ENCODE measurements at regions not wholly inside any gene's neighbourhood (a gene's known extent, or its start where the extent isn't known, plus 50 kb on each side); places are given as distances from the start of the nearest gene placed in this dataset.

GRCh38 chr4:34731070-34731469 is 1513.2 kb downstream of the ARAP2 start:
- Histone ChIP-seq H3K27ac (ENCODE audit: insufficient read length, low read depth, low read length) (no peak overlapping the region), H2BK15ac (ENCODE audit: low read depth, low read length) (no peak overlapping the region), H3K4ac (ENCODE audit: low read depth, low read length) (no peak overlapping the region), H4K8ac (replicated peaks; ENCODE audit: insufficient read length, low read depth, low read length) (no peak overlapping the region), H3K23me2 (ENCODE audit: insufficient read length, low read depth, low read length, poor library complexity, severe bottlenecking) (no peaks in the 10 kb centered on the region), H3K9me3 (ENCODE audit: control insufficient read depth, low read depth, low read length) (no peaks in the 10 kb centered on the region), H2BK5ac (ENCODE audit: insufficient read length, low read length) (no peak overlapping the region), H2AK5ac (ENCODE audit: insufficient read length, low read length) (no peak overlapping the region), H3K4me1 (ENCODE audit: insufficient read depth, low read length) (no peaks in the 10 kb centered on the region), H3K14ac (ENCODE audit: insufficient read depth, low read length) (no peak overlapping the region), H4K5ac (ENCODE audit: insufficient read length, low read depth, low read length) (no peak overlapping the region), H3K79me2 (ENCODE audit: insufficient read depth, low read length) (no peaks in the 10 kb centered on the region), H2BK120ac (ENCODE audit: low read depth, low read length, poor library complexity, severe bottlenecking) (no peak overlapping the region), H4K20me1 (ENCODE audit: control insufficient read depth, insufficient read depth, insufficient read length) (no peaks in the 10 kb centered on the region), H4K91ac (ENCODE audit: insufficient read length, low read depth, low read length) (no peak overlapping the region), H3K18ac (ENCODE audit: insufficient read length, low read depth, low read length) (no peak overlapping the region), H3T11ph (ENCODE audit: low read length) (no peak overlapping the region), H3K4me2 (ENCODE audit: insufficient read depth, insufficient read length, low read length) (no peak overlapping the region), H3K27me3 (ENCODE audit: insufficient read depth, low read length) (no peaks in the 10 kb centered on the region), H2BK20ac (ENCODE audit: low read depth, low read length, poor library complexity, severe bottlenecking) (no peak overlapping the region), H3K79me1 (ENCODE audit: insufficient read depth, low read depth, low read length, poor library complexity, severe bottlenecking) (no peaks in the 10 kb centered on the region), H2AFZ (ENCODE audit: low read length) (no peak overlapping the region), H3K9ac (ENCODE audit: extremely low read depth, insufficient read length, low read length) (no peak overlapping the region), H3K23ac (ENCODE audit: insufficient read length, low read depth, low read length) (no peak overlapping the region), H3K56ac (ENCODE audit: insufficient read length, low read depth, low read length) (no peak overlapping the region), H2BK12ac (ENCODE audit: insufficient read length, low read depth, low read length) (no peak overlapping the region)
- no peak for TF ChIP-seq CTCF (conservative IDR thresholded peaks at IDR 0.05)
- Mint-ChIP-seq H3K27ac (no peak overlapping the region; a peak in 1 of 7 replicates), H3K27me3 (ENCODE audit: low read depth) (no peaks in the 10 kb centered on the region), H3K4me1 (peaks cover 5 to 6% of the 10 kb centered on the region in 2 experiments), H3K9me3 (no peaks in the 10 kb centered on the region), H3K4me3 (no peak overlapping the region), H3K36me3 (ENCODE audit: insufficient read depth in 1 of 3, low read depth in 3 of 3) (peaks cover 0 to 2% (median 0%) of the 10 kb centered on the region in 3 experiments; a peak in 1 of 7 replicates)
- DNase-seq, result no peak

All from H9 (cell line).